ENCODE measurements at regions not wholly inside any gene's neighbourhood (a gene's known extent, or its start where the extent isn't known, plus 50 kb on each side); places are given as distances from the start of the nearest gene placed in this dataset.

DNA sequence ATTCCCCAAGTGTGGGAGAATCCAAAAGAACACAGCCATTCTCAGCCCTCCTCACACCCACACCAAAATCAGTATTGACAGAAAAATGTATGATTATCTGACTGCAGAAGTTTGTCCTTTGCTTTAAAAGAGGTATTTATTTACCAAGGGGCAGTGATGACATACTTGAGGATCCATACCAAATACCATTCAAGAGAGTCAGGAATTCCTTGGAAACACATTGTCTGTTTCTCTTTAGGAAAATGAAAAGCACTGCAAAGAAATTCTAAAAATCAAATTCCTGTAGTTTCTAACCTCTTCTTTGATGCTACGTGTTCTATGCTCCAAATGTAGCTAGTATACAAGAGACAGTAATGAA, 509.6 kb upstream of the CXADR start:
- H4K20me1 ChIP-seq, result no peaks in the 10 kb centered on the region
- peaks cover 0 to 5% (median 0%) of the 10 kb centered on the region in 11 experiments; a peak in 2 of 22 replicates for H3K9me3 ChIP-seq (replicated peaks in 1 of 11)
- H3K36me3 ChIP-seq, result no peaks in the 10 kb centered on the region
- H3K4me1 ChIP-seq, result peaks cover 0 to 12% (median 6%) of the 10 kb centered on the region in 10 experiments; a peak in 5 of 20 replicates
- no peak overlapping the region for H3K4me3 ChIP-seq
- no peaks in the 10 kb centered on the region for H3K27me3 ChIP-seq
- H3K9ac ChIP-seq, result no peak overlapping the region
- TF ChIP-seq Cebpa-rat (IDR thresholded peaks at IDR 0.05), result no peak
- peak overlapping the region in 2 of 11 experiments; percentile 25 to 38; a peak in 4 of 22 replicates for H3K4me2 ChIP-seq
- H3K27ac ChIP-seq, result no peak overlapping the region

DNA sequence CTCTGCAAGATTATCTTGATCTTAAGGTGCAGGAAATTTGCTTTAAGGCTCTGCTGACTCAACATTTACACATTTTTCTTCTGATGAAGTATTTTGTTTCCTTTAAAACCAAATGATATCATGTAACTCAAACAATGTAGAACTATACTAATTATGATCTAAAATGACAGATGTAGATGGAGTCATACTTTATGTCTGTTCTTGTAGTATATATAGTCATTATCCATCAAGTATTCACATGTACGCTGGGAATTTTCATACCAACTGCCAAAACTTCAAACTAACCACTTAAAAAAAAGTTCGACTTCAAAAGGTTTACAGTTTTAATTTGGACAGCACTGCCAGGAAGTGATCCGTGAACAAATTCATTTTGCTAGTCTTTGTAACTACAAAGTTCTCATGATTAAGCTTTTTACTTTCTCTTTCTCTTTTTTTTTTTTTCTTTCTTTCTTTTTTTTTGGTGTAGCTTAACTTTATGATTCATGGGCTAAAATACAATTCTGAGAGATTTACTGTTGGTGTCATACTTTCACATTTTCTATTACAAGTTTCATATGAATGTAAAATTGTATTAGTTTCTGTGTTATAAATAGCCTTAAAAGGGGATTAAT, 509.0 kb upstream of the CXADR start:
- Histone ChIP-seq H3K9ac (no peak overlapping the region), H3K36me3 (no peaks in the 10 kb centered on the region), H3K4me2 (peak overlapping the region in 8 of 11 experiments; percentile 3 to 39 (median 16); a peak in 10 of 22 replicates), H3K27me3 (no peaks in the 10 kb centered on the region), H3K9me3 (replicated peaks in 1 of 11) (peaks cover 0 to 5% (median 0%) of the 10 kb centered on the region in 11 experiments; a peak in 4 of 22 replicates), H3K27ac (no peak overlapping the region), H4K20me1 (no peaks in the 10 kb centered on the region), H3K4me3 (no peak overlapping the region), H3K4me1 (peaks cover 0 to 12% (median 6%) of the 10 kb centered on the region in 10 experiments; a peak in 5 of 20 replicates)
- TF ChIP-seq Cebpa-rat (IDR thresholded peaks at IDR 0.05), result no peak

DNA sequence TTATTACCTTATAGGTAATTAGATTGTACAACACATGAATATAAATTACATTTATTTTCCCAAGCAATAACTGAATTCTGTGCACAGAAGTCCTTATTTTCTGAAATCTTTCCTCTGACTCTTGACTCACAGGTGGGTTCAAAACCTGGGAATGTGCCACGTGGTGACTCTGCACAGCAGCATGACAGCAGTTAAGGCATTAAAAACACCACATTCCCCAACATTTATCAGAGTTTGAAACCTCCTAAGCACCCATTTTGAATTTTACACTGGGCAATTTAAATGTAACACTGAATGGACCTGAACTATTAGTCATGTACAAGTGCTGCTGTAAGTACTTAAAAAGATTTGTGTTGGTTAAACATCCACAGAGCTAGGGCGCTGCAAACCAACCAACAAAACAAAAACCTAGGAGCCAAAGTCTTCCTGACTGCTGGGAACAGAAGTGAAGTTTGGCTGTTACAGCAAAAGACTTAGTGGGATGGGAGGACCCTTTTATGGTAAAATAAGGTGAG, 480.6 kb upstream of the CXADR start:
- H3K9ac ChIP-seq, result no peak overlapping the region
- TF ChIP-seq Cebpa-rat (IDR thresholded peaks at IDR 0.05), result no peak
- peaks cover 0 to 5% (median 0%) of the 10 kb centered on the region in 11 experiments; a peak in 1 of 22 replicates for H3K9me3 ChIP-seq (replicated peaks in 1 of 11)
- H4K20me1 ChIP-seq, result no peaks in the 10 kb centered on the region
- H3K4me3 ChIP-seq, result no peak overlapping the region
- H3K4me1 ChIP-seq, result no peaks in the 10 kb centered on the region
- no peak overlapping the region for H3K4me2 ChIP-seq
- H3K27me3 ChIP-seq, result no peaks in the 10 kb centered on the region
- H3K36me3 ChIP-seq, result no peaks in the 10 kb centered on the region
- H3K27ac ChIP-seq, result no peak overlapping the region

GRCh38 chr21:17044696-17045095, 468.1 kb upstream of the CXADR start:
- TF ChIP-seq Cebpa-rat (IDR thresholded peaks at IDR 0.05), result no peak
- H3K4me1 ChIP-seq, result no peaks in the 10 kb centered on the region
- peaks cover 5 to 10% (median 8%) of the 10 kb centered on the region in 11 experiments; a peak in 19 of 22 replicates for H3K9me3 ChIP-seq (replicated peaks in 1 of 11)
- H3K27me3 ChIP-seq, result no peaks in the 10 kb centered on the region
- no peak overlapping the region for H3K4me3 ChIP-seq
- no peak overlapping the region for H3K9ac ChIP-seq
- H3K27ac ChIP-seq, result no peak overlapping the region
- H3K4me2 ChIP-seq, result no peak overlapping the region
- no peaks in the 10 kb centered on the region for H4K20me1 ChIP-seq
- no peaks in the 10 kb centered on the region for H3K36me3 ChIP-seq

DNA sequence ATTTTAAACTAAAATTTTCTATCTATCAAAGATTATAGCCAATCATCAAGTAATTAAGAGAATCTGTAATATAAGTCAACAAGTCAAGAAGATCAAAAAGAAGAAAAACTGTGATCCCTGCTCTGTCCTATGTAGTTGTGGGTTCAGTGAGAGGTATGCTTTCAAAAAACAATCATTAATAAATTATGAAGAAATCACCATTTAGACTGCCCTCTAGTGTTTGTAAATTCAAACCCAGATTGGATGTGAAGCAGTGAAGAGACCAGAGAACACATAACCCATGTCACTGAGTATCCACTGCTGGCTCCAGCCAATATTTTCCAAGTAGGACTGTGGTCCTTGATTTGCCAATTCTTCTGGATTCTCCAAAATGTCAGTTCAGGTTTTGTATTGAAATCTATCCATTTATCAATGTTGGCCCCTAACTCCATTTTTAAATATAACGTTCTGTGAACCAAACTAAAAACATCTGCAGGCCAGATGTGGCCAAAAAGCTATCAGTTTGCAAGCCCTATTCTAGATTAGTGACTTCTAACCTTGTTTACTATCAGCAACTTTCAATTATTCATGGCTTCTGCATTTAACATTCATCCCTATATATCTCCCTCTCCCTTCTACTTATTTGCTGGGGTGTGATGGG, 467.5 kb upstream of the CXADR start:
- Histone ChIP-seq H3K9ac (no peak overlapping the region), H4K20me1 (no peaks in the 10 kb centered on the region), H3K27ac (no peak overlapping the region), H3K4me3 (no peak overlapping the region), H3K4me2 (no peak overlapping the region), H3K9me3 (replicated peaks in 1 of 11) (peaks cover 5 to 12% (median 11%) of the 10 kb centered on the region in 11 experiments; a peak in 19 of 22 replicates), H3K4me1 (no peaks in the 10 kb centered on the region), H3K36me3 (no peaks in the 10 kb centered on the region), H3K27me3 (no peaks in the 10 kb centered on the region)
- TF ChIP-seq Cebpa-rat (IDR thresholded peaks at IDR 0.05), result no peak

GRCh38 chr21:17048974-17049373, 463.9 kb upstream of the CXADR start:
- Histone ChIP-seq H3K27ac (no peak overlapping the region), H3K9me3 (replicated peaks in 1 of 11) (peaks cover 5 to 12% (median 11%) of the 10 kb centered on the region in 11 experiments; a peak in 19 of 22 replicates), H3K4me1 (no peaks in the 10 kb centered on the region), H3K9ac (no peak overlapping the region), H3K27me3 (no peaks in the 10 kb centered on the region), H3K36me3 (no peaks in the 10 kb centered on the region), H4K20me1 (no peaks in the 10 kb centered on the region), H3K4me3 (no peak overlapping the region), H3K4me2 (no peak overlapping the region)
- TF ChIP-seq Cebpa-rat (IDR thresholded peaks at IDR 0.05), result no peak

GRCh38 chr21:17050156-17050555, 462.7 kb upstream of the CXADR start:
- no peak overlapping the region for H3K9ac ChIP-seq
- peaks cover 5 to 12% (median 11%) of the 10 kb centered on the region in 11 experiments; a peak in 19 of 22 replicates for H3K9me3 ChIP-seq (replicated peaks in 1 of 11)
- H3K27ac ChIP-seq, result no peak overlapping the region
- no peak overlapping the region for H3K4me2 ChIP-seq
- TF ChIP-seq Cebpa-rat (IDR thresholded peaks at IDR 0.05), result no peak
- H3K36me3 ChIP-seq, result no peaks in the 10 kb centered on the region
- no peaks in the 10 kb centered on the region for H4K20me1 ChIP-seq
- H3K4me3 ChIP-seq, result no peak overlapping the region
- H3K4me1 ChIP-seq, result no peaks in the 10 kb centered on the region
- H3K27me3 ChIP-seq, result no peaks in the 10 kb centered on the region

DNA sequence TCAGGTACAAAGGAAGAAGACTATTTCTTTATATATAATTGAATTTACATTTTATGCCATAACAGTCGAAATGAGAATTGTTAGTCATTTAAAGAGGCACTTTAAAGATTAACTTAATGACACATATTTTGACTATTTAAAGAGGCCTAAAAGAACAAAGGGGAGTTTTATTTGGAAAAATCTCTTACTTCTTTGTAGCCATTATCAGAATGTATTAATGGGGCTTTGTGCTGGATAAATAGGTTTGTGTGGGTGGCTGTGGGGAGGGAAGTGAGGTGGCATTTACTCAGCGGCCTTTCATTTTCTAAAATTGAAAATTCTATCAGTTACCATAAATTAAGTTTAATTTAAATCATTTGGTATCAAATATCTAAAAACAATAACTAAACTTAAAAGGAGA, 462.2 kb upstream of the CXADR start:
- no peak overlapping the region for H3K9ac ChIP-seq
- H3K36me3 ChIP-seq, result no peaks in the 10 kb centered on the region
- peaks cover 5 to 12% (median 11%) of the 10 kb centered on the region in 11 experiments; a peak in 19 of 22 replicates for H3K9me3 ChIP-seq (replicated peaks in 1 of 11)
- no peaks in the 10 kb centered on the region for H3K4me1 ChIP-seq
- no peaks in the 10 kb centered on the region for H3K27me3 ChIP-seq
- no peak overlapping the region for H3K4me3 ChIP-seq
- no peak overlapping the region for H3K27ac ChIP-seq
- no peak overlapping the region for H3K4me2 ChIP-seq
- TF ChIP-seq Cebpa-rat (IDR thresholded peaks at IDR 0.05), result no peak
- no peaks in the 10 kb centered on the region for H4K20me1 ChIP-seq

GRCh38 chr21:17051054-17051453, 461.8 kb upstream of the CXADR start:
- no peaks in the 10 kb centered on the region for H3K4me1 ChIP-seq
- TF ChIP-seq Cebpa-rat (IDR thresholded peaks at IDR 0.05), result no peak
- no peak overlapping the region for H3K4me3 ChIP-seq
- H3K27me3 ChIP-seq, result no peaks in the 10 kb centered on the region
- no peak overlapping the region for H3K9ac ChIP-seq
- H3K36me3 ChIP-seq, result no peaks in the 10 kb centered on the region
- H3K4me2 ChIP-seq, result no peak overlapping the region
- no peaks in the 10 kb centered on the region for H4K20me1 ChIP-seq
- no peak overlapping the region for H3K27ac ChIP-seq
- H3K9me3 ChIP-seq (replicated peaks in 1 of 11), result peaks cover 5 to 12% (median 11%) of the 10 kb centered on the region in 11 experiments; a peak in 19 of 22 replicates
